Mesendoderm (in vitro differentiated cells): ENCODE measurements at regions not wholly inside any gene's neighbourhood (a gene's known extent, or its start where the extent isn't known, plus 50 kb on each side); places are given as distances from the start of the nearest gene placed in this dataset.

Experiments
- DNase-seq: peaks from one replicate; pipeline ENCODE4 v3.0.0; 2013
- H2AK5ac ChIP-seq: 2 replicates; pipeline ENCODE4 v1.6.1; 2013; ENCODE audit warnings: low read length, inconsistent platforms
- H2BK120ac ChIP-seq: 2 replicates; pipeline ENCODE4 v1.6.1; 2013; ENCODE audit warnings: low read depth, mild to moderate bottlenecking, low read length, moderate library complexity, mixed read lengths
- H2BK15ac ChIP-seq: replicated peaks from 2 replicates; pipeline ENCODE4 v1.6.1; 2013; ENCODE audit warnings: low read depth, mild to moderate bottlenecking, moderate library complexity
- H2BK5ac ChIP-seq: 2 replicates; pipeline ENCODE4 v1.6.1; 2013; ENCODE audit warnings: low read length, inconsistent platforms
- H3K18ac ChIP-seq: 2 replicates; pipeline ENCODE4 v1.6.1; 2013; ENCODE audit warnings: mild to moderate bottlenecking, low read length, mixed read lengths
- H3K23ac ChIP-seq: one replicate; pipeline ENCODE4 v1.6.1; 2013; ENCODE audit warnings: low read length
- H3K27ac ChIP-seq: 2 replicates; pipeline ENCODE4 v1.5.1; 2013; ENCODE audit warnings: low read depth, mild to moderate bottlenecking, inconsistent platforms, low read length, moderate library complexity
- H3K27me3 ChIP-seq: 2 replicates; pipeline ENCODE4 v1.6.1; 2013; ENCODE audit warnings: low read length, control low read depth, mild to moderate bottlenecking, inconsistent platforms; ENCODE audit not compliant: insufficient read depth, poor library complexity
- H3K36me3 ChIP-seq: 2 replicates; pipeline ENCODE4 v1.6.1; 2013; ENCODE audit warnings: low read length, inconsistent platforms; ENCODE audit not compliant: control insufficient read depth, insufficient read depth
- H3K4ac ChIP-seq: one replicate; pipeline ENCODE4 v1.6.1; 2013; ENCODE audit warnings: low read depth, mild to moderate bottlenecking, low read length, moderate library complexity
- H3K4me1 ChIP-seq: 2 replicates; pipeline ENCODE4 v1.6.1; 2013; ENCODE audit warnings: low read depth, low read length, inconsistent platforms; ENCODE audit not compliant: control insufficient read depth
- H3K4me2 ChIP-seq: 2 replicates; pipeline ENCODE4 v1.6.1; 2013; ENCODE audit warnings: low read length
- H3K4me3 ChIP-seq: 2 replicates; pipeline ENCODE4 v1.5.1; 2013; ENCODE audit warnings: mild to moderate bottlenecking, low read length
- H3K56ac ChIP-seq: one replicate; pipeline ENCODE4 v1.6.1; 2013; ENCODE audit warnings: low read length
- H3K79me1 ChIP-seq: 2 replicates; pipeline ENCODE4 v1.6.1; 2013; ENCODE audit warnings: low read length, inconsistent platforms
- H3K79me2 ChIP-seq: 2 replicates; pipeline ENCODE4 v1.6.1; 2013; ENCODE audit warnings: mild to moderate bottlenecking, low read length; ENCODE audit not compliant: control insufficient read depth, insufficient read depth
- H3K9ac ChIP-seq: 2 replicates; pipeline ENCODE4 v1.6.1; 2013; ENCODE audit warnings: low read length, inconsistent platforms
- H4K5ac ChIP-seq: one replicate; pipeline ENCODE4 v1.6.1; 2013; ENCODE audit warnings: low read length
- H4K8ac ChIP-seq: one replicate; pipeline ENCODE4 v1.6.1; 2013; ENCODE audit warnings: low read depth, mild to moderate bottlenecking, control low read depth, low read length, moderate library complexity
- WGBS: extraction: QIAGEN DNeasy Blood & Tissue Kit; methylation state at CpG from one replicate; pipeline ENCODE4 v1.1.7; 2013; ENCODE audit warnings: low lambda C conversion rate, missing lambda C conversion rate; ENCODE audit not compliant: insufficient coverage; ENCODE audit errors: extremely low coverage; 5-methylcytosine and 5-hydroxymethylcytosine counted together

- H3K9ac ChIP-seq, result no peak overlapping the region
- no peak overlapping the region for H3K4me2 ChIP-seq
- no peak overlapping the region for H2AK5ac ChIP-seq
- H3K56ac ChIP-seq, result no peak overlapping the region
- no peak overlapping the region for H3K27ac ChIP-seq
- H3K18ac ChIP-seq, result no peak overlapping the region
- H4K8ac ChIP-seq, result no peak overlapping the region
- H3K4me1 ChIP-seq, result no peaks in the 10 kb centered on the region
- H3K23ac ChIP-seq, result no peak overlapping the region
- DNase-seq, result no peak
- no peaks in the 10 kb centered on the region for H3K79me2 ChIP-seq
- H2BK5ac ChIP-seq, result no peak overlapping the region
- H3K4ac ChIP-seq, result no peak overlapping the region
- H2BK15ac ChIP-seq, result no peak overlapping the region
- no peaks in the 10 kb centered on the region for H3K79me1 ChIP-seq
- no peaks in the 10 kb centered on the region for H3K36me3 ChIP-seq
- H3K4me3 ChIP-seq, result no peak overlapping the region
- WGBS, result no CpG with 5 or more reads among the region's 4 CpGs
- H2BK120ac ChIP-seq, result no peak overlapping the region
- H3K27me3 ChIP-seq, result no peaks in the 10 kb centered on the region
- H4K5ac ChIP-seq, result no peak overlapping the region
Observed at GRCh38 chr4:19694812-19695211, 556.9 kb upstream of the SLIT2 start.

- no peak overlapping the region for H3K56ac ChIP-seq
- H3K4me3 ChIP-seq, result no peak overlapping the region
- WGBS, result no CpG with 5 or more reads among the region's 5 CpGs
- no peak overlapping the region for H4K5ac ChIP-seq
- no peaks in the 10 kb centered on the region for H3K79me1 ChIP-seq
- no peak overlapping the region for H2BK120ac ChIP-seq
- no peak overlapping the region for H4K8ac ChIP-seq
- no peak overlapping the region for H2BK5ac ChIP-seq
- peak; percentile 25 for DNase-seq
- H3K4me1 ChIP-seq, result no peaks in the 10 kb centered on the region
- no peaks in the 10 kb centered on the region for H3K79me2 ChIP-seq
- H3K4me2 ChIP-seq, result no peak overlapping the region
- H3K9ac ChIP-seq, result no peak overlapping the region
- H3K4ac ChIP-seq, result no peak overlapping the region
- no peak overlapping the region for H3K23ac ChIP-seq
- no peak overlapping the region for H2AK5ac ChIP-seq
- H3K18ac ChIP-seq, result no peak overlapping the region
- no peak overlapping the region for H2BK15ac ChIP-seq
- no peaks in the 10 kb centered on the region for H3K36me3 ChIP-seq
- no peak overlapping the region for H3K27ac ChIP-seq
- no peaks in the 10 kb centered on the region for H3K27me3 ChIP-seq
Observed at GRCh38 chr4:19693936-19694570, 557.7 kb upstream of the SLIT2 start.

- Histone ChIP-seq H2AK5ac (no peak overlapping the region), H4K5ac (no peak overlapping the region), H3K4me1 (no peaks in the 10 kb centered on the region), H3K23ac (no peak overlapping the region), H4K8ac (no peak overlapping the region), H3K4ac (no peak overlapping the region), H3K36me3 (no peaks in the 10 kb centered on the region), H3K18ac (no peak overlapping the region), H2BK120ac (no peak overlapping the region), H3K4me3 (no peak overlapping the region), H2BK15ac (no peak overlapping the region), H3K27me3 (no peaks in the 10 kb centered on the region), H3K4me2 (no peak overlapping the region), H3K9ac (no peak overlapping the region), H3K79me2 (no peaks in the 10 kb centered on the region), H3K56ac (no peak overlapping the region), H3K79me1 (no peaks in the 10 kb centered on the region), H2BK5ac (no peak overlapping the region), H3K27ac (no peak overlapping the region)
- DNase-seq, result peak; percentile 17
- no CpG with 5 or more reads among the region's 3 CpGs for WGBS
Observed at GRCh38 chr4:19689511-19689910, 562.2 kb upstream of the SLIT2 start.

GRCh38 chr4:19686456-19686855, 565.2 kb upstream of the SLIT2 start:
- Histone ChIP-seq H2BK15ac (no peak overlapping the region), H3K4ac (no peak overlapping the region), H3K27me3 (no peaks in the 10 kb centered on the region), H2AK5ac (no peak overlapping the region), H3K56ac (no peak overlapping the region), H4K8ac (no peak overlapping the region), H3K18ac (no peak overlapping the region), H2BK5ac (no peak overlapping the region), H3K79me2 (no peaks in the 10 kb centered on the region), H3K27ac (no peak overlapping the region), H3K36me3 (no peaks in the 10 kb centered on the region), H2BK120ac (no peak overlapping the region), H3K4me3 (no peak overlapping the region), H3K4me2 (no peak overlapping the region), H3K9ac (no peak overlapping the region), H3K4me1 (no peaks in the 10 kb centered on the region), H3K79me1 (no peaks in the 10 kb centered on the region), H4K5ac (no peak overlapping the region), H3K23ac (no peak overlapping the region)
- no peak for DNase-seq

- H3K56ac ChIP-seq, result no peak overlapping the region
- no peak overlapping the region for H2BK5ac ChIP-seq
- no peak overlapping the region for H4K8ac ChIP-seq
- H3K4ac ChIP-seq, result no peak overlapping the region
- H3K23ac ChIP-seq, result no peak overlapping the region
- H3K18ac ChIP-seq, result no peak overlapping the region
- no peaks in the 10 kb centered on the region for H3K36me3 ChIP-seq
- H2AK5ac ChIP-seq, result no peak overlapping the region
- no peaks in the 10 kb centered on the region for H3K4me1 ChIP-seq
- no peaks in the 10 kb centered on the region for H3K27me3 ChIP-seq
- H2BK15ac ChIP-seq, result no peak overlapping the region
- H3K4me2 ChIP-seq, result no peak overlapping the region
- H3K79me2 ChIP-seq, result no peaks in the 10 kb centered on the region
- H3K27ac ChIP-seq, result no peak overlapping the region
- no peaks in the 10 kb centered on the region for H3K79me1 ChIP-seq
- no peak overlapping the region for H3K9ac ChIP-seq
- DNase-seq, result no peak
- no peak overlapping the region for H4K5ac ChIP-seq
- no CpG with 5 or more reads among the region's 7 CpGs for WGBS
- no peak overlapping the region for H3K4me3 ChIP-seq
- no peak overlapping the region for H2BK120ac ChIP-seq
Observed at GRCh38 chr4:19684084-19684483, 567.6 kb upstream of the SLIT2 start.

GRCh38 chr4:19683426-19683825, 568.3 kb upstream of the SLIT2 start:
- no peak overlapping the region for H4K5ac ChIP-seq
- H3K27me3 ChIP-seq, result no peaks in the 10 kb centered on the region
- H3K4me2 ChIP-seq, result no peak overlapping the region
- H2BK120ac ChIP-seq, result no peak overlapping the region
- no peak overlapping the region for H3K23ac ChIP-seq
- H3K4me3 ChIP-seq, result no peak overlapping the region
- H2BK5ac ChIP-seq, result no peak overlapping the region
- no peak overlapping the region for H3K27ac ChIP-seq
- no CpG with 5 or more reads among the region's 4 CpGs for WGBS
- H3K4ac ChIP-seq, result no peak overlapping the region
- no peak overlapping the region for H3K56ac ChIP-seq
- H2BK15ac ChIP-seq, result no peak overlapping the region
- H3K4me1 ChIP-seq, result no peaks in the 10 kb centered on the region
- no peak for DNase-seq
- H3K36me3 ChIP-seq, result no peaks in the 10 kb centered on the region
- no peak overlapping the region for H2AK5ac ChIP-seq
- H3K79me1 ChIP-seq, result no peaks in the 10 kb centered on the region
- H3K79me2 ChIP-seq, result no peaks in the 10 kb centered on the region
- no peak overlapping the region for H4K8ac ChIP-seq
- no peak overlapping the region for H3K18ac ChIP-seq
- H3K9ac ChIP-seq, result no peak overlapping the region
